Gastroesophageal sphincter (tissue), 3 donors: ENCODE measurements at regions not wholly inside any gene's neighbourhood (a gene's known extent, or its start where the extent isn't known, plus 50 kb on each side); places are given as distances from the start of the nearest gene placed in this dataset.

Source experiments
- CTCF ChIP-seq, 4 experiments: fragments of 200-600 bp in 2 of 4; fragments of 450-650 bp in 2 of 4; sonication (generic) in 1 of 4; IDR thresholded peaks; one replicate each; pipeline ENCODE4 v1.5.1; 2017 to 2019; ENCODE audit warnings: antibody characterized with exemption in 4 of 4, mild to moderate bottlenecking in 2 of 4, moderate library complexity in 2 of 4
- EP300 ChIP-seq: sonication (generic); formaldehyde crosslinking; IDR thresholded peaks from one replicate; pipeline ENCODE4 v1.6.1; 2017; ENCODE audit warnings: antibody characterized with exemption, mild to moderate bottlenecking
- POLR2AphosphoS5 ChIP-seq: sonication (generic); formaldehyde crosslinking; IDR thresholded peaks from one replicate; pipeline ENCODE4 v1.6.1; 2017; ENCODE audit warnings: antibody characterized with exemption

GRCh38 chr2:181755181-181755580 is 74.9 kb upstream of the NEUROD1 start:
- TF ChIP-seq CTCF (IDR thresholded peaks at IDR 0.05) (no peak), EP300 (no peak), POLR2AphosphoS5 (no peak)
